Upper lobe of left lung (tissue), 4 donors: ENCODE measurements at regions not wholly inside any gene's neighbourhood (a gene's known extent, or its start where the extent isn't known, plus 50 kb on each side); places are given as distances from the start of the nearest gene placed in this dataset.

Experiments used
- EP300 ChIP-seq, 4 donors: sonication (generic); formaldehyde crosslinking; IDR thresholded peaks; one replicate each; pipeline ENCODE4 v1.5.1; 2017; ENCODE audit warnings: antibody characterized with exemption in 4 of 4, control low read depth in 2 of 4
- POLR2A ChIP-seq, 4 donors: fragments of 450-650 bp; IDR thresholded peaks; one replicate each; pipeline ENCODE4 v1.5.1; 2016 to 2017; ENCODE audit warnings: antibody characterized with exemption in 4 of 4, mild to moderate bottlenecking in 2 of 4
- POLR2AphosphoS5 ChIP-seq, 2 donors: sonication (generic); formaldehyde crosslinking; IDR thresholded peaks; one replicate each; pipeline ENCODE4 v1.5.1; 2017; ENCODE audit warnings: antibody characterized with exemption in 2 of 2
- TF ChIP-seq, protein P1 (sequence below), 6 experiments: fragments of 450-650 bp in 4 of 6; fragments of 200-600 bp in 2 of 6; sonication (generic) in 2 of 6; IDR thresholded peaks; one replicate each; pipeline ENCODE4 v1.5.1; 2016 to 2019; ENCODE audit warnings: antibody characterized with exemption in 6 of 6

DNA sequence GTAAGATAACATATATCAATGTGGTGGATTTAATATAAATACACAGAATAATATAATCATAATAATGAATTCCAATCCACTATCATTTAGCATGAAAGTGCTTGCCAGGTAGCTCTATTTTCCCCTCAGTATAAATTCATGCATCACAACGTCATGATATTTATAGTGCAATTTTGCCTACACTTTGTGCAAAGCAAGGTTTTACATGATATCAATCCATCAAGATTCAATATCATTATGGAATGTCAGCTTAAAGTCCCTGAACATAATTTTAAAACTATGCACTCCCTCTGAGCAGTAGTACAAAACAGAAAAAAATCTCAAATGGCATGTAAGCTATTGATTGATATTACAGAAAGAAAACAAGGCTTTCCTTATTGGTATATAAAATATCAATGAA lies 962.2 kb upstream of the PCDH20 start:
- TF ChIP-seq, protein P1, sequence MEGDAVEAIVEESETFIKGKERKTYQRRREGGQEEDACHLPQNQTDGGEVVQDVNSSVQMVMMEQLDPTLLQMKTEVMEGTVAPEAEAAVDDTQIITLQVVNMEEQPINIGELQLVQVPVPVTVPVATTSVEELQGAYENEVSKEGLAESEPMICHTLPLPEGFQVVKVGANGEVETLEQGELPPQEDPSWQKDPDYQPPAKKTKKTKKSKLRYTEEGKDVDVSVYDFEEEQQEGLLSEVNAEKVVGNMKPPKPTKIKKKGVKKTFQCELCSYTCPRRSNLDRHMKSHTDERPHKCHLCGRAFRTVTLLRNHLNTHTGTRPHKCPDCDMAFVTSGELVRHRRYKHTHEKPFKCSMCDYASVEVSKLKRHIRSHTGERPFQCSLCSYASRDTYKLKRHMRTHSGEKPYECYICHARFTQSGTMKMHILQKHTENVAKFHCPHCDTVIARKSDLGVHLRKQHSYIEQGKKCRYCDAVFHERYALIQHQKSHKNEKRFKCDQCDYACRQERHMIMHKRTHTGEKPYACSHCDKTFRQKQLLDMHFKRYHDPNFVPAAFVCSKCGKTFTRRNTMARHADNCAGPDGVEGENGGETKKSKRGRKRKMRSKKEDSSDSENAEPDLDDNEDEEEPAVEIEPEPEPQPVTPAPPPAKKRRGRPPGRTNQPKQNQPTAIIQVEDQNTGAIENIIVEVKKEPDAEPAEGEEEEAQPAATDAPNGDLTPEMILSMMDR (IDR thresholded peaks at IDR 0.05) = no peak
- TF ChIP-seq POLR2A (IDR thresholded peaks at IDR 0.05) = no peak
- TF ChIP-seq EP300 (IDR thresholded peaks at IDR 0.05) = no peak
- no peak for TF ChIP-seq POLR2AphosphoS5 (IDR thresholded peaks at IDR 0.05)
